ENCODE measurements at regions not wholly inside any gene's neighbourhood (a gene's known extent, or its start where the extent isn't known, plus 50 kb on each side); places are given as distances from the start of the nearest gene placed in this dataset.

DNA sequence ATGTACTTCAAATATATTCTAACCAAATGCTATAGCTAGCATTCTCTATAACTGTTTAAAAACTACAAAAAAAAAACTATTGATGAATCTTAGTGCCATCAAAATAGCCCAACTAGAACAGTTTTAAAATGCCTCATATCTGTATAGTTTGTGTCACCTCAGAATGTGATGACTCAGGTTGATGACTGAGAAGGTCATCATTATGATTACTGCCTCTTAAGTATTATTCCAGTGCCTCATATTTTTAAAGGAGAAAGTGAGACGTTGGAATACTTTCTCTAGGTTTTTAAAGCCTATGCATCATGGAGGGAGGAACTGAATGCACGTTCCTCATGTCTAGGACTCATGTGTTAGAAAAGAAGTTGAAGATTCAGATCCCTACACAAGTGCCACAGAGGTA, 88.2 kb downstream of the TMA16 start:
- no peak for DNase-seq

GRCh38 chr4:163587867-163588266, 93.4 kb downstream of the TMA16 start:
- no peak for DNase-seq

DNA sequence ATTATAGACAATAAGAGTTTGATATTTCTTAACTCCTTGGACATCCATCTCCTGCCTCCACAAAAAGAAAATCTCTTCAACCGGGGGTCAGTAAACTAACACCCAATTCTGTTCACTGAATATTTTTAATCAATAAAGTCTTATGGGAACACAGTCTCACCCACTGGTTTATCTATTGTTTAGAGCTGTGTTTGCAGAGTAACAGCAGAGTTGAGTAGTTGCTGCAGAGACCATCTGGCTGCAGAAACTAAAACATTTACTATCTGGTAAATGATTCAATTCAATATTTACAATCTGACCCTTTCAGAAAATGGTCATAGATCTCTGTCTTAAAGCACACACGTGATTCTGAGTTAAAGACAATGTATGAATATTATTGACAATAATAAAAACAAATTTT, 94.0 kb downstream of the TMA16 start:
- no peak for DNase-seq

- DNase-seq: no peak
Observed at GRCh38 chr4:163590103-163590502, 95.6 kb downstream of the TMA16 start.

GRCh38 chr4:163590619-163591264, 96.3 kb downstream of the TMA16 start:
- no peak for DNase-seq

DNA sequence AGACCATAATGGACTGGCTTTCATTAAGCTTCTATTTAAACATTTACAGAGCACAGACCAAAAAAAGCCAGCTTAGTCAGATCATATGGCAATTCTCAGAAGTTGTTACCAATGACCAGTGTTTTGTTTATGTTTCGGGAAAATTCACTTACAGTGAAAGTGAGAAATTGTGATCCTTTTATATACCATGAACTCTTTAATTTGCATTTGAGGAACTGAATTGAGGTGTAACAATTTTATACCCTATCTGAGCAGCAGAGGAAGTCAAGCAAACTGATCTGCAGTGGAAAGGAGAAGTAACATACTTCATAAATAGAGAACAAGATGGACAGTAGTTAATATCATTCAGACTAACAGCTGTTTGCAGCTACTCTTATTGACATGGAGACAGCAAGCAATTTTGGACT, 97.1 kb downstream of the TMA16 start:
- no peak for DNase-seq

GRCh38 chr4:163592212-163592611, 97.7 kb downstream of the TMA16 start:
- no peak for DNase-seq

DNA sequence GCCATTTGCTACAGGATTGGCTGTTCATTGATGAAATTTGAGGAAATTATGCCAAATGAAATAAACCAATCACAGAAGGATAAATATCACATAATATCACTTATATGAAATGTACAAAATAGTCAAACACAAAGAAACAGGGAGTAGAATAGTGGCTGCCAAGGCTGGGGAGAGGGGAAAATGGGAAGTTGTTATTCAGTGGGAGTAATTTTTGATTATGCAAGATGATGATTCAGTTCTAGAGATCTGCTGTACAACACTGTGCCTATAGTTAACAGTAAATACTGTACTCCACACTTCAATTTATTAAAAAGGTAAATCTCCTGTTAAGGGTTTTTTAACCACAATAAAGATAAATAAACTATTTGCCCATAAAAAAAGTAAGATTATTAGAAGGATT, 101.1 kb downstream of the TMA16 start:
- no peak for DNase-seq

- DNase-seq: no peak
Observed at GRCh38 chr4:163598028-163598427, 103.5 kb downstream of the TMA16 start.

- DNase-seq: no peak
Observed at GRCh38 chr4:163598489-163598888, 104.0 kb downstream of the TMA16 start.

DNA sequence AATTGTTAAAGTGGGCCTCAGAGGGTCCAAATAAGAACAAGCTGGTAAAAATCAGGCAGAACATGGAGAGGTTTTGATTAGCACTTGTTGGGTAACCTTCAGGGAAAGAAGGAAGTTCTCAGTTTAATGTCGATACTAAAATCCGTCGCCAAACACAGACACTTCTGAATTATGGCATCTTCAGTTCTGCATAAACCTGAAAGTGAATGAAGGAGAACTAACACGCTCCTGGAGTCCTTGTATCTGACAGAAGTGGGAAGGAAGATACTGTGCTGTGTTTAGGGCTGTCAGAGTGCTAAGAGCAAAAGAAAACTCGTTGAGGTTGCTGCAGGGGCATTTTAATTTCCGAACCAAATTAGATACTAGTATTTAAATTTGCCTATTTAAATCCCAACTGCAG, 106.2 kb downstream of the TMA16 start:
- DNase-seq: no peak

GRCh38 chr4:163603257-163603656, 108.8 kb downstream of the TMA16 start:
- no peak for DNase-seq

DNA sequence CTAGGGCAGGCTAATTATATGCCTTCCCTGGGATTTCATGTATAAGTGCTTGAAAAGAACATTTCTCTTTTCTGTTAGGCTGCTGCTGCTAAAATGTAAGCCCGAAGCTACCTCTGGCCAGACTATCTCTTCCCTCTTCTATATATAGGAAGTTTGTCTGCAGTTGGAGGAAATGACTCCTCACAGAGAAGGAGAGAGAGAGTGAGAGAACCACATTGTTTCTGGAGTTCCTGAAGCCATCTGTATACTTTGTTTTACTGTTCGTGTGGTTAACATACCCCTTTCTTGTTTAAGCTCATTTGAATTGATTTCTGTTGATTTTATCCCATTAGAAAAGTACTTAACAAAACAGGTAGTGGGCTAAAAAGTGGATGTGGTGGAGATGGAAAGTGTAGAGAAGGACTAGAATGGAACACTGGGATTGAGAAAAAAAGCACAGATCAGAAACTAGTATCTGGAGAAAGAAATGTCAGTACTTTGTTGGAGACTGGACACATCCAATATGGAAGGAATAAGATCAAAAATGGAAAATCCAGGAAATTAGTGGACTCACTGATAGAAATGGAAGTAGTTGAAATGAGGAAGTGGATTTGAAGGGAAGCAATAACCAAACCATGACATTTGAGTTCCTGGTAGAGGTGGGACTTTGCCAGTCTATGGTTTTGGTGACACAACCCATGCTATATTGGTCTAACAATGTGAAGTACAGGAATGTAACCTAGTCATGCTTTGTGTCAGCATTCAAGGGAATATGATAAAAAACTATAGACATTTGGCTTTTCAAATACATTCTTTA, 112.6 kb downstream of the TMA16 start:
- DNase-seq: no peak

DNA sequence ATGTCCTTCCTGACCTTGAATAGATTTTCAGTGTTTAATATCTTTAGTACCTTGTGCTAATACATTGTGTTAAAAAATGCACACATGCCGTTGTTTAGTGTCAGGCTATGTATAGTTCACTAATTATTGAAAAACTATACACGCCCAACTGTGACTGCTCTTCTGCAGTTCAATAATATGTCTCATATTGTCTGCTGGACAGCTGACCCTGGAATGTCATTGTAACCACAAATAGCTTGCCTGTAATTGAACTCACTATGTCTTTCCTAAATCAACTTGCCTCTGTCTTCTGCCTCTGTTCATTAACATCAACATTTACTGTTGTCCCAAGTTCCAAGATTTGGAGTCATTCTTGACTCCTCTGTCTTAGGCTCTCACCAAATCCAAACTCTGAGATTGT, 114.5 kb downstream of the TMA16 start:
- no peak for DNase-seq

DNA sequence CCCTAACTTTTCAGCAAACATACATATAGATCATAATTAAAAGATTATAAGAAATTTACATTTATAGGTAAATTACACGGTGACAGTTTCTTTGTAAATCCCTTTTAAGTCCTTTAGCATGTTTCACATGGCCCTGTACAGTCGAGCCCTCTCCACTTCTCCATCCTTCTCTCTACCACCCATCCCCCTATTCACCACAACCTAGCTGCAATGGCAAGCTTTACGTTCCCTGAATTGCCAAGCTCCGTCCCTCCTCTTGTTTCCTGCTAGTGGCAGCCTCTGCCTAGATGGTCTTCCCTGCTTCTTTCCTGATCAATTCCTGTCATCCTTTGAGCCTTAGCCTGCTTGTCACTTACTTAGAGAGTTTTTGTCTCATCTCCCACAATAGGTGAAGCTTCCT, 116.2 kb downstream of the TMA16 start:
- DNase-seq: no peak

DNA sequence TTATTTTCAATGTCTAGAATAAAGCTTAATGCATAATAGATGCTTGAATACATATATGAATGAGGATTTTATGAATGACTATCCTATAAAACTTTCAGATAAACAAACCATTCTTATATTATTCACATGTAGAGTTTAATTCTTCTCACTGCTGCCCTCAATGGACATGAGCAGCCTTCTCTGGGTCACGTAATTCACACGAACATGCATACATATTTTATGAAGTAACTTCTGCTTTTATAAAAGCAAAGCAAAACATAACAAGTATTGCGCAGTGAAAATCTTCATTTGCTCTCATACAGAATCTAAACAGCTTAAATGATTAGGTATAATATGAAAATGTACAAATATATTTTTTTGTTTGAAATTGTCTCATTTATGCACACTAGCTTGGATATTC, 116.7 kb downstream of the TMA16 start:
- no peak for DNase-seq

- DNase-seq: no peak
Observed at GRCh38 chr4:163611784-163612445, 117.4 kb downstream of the TMA16 start.

- no peak for DNase-seq
Observed at GRCh38 chr4:163612762-163613161, 118.3 kb downstream of the TMA16 start.

DNA sequence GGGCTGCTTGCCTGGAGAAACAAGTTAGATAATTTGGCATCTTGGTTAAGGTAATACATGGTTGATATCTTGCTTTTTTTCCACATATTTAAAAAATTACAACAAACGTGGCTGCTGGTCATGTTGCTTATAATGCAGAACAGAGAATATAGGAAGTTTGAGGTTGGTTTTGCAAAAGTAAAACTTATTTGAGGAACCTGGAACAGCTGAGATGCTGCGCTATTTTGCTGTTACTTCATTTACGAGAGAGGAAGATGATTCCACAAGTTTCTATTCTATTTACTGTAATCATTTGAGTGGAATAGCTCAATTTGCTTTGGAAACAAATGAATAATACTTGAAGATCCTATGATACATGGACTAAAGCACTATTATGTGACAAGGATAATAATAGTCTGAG, 118.9 kb downstream of the TMA16 start:
- no peak for DNase-seq

DNA sequence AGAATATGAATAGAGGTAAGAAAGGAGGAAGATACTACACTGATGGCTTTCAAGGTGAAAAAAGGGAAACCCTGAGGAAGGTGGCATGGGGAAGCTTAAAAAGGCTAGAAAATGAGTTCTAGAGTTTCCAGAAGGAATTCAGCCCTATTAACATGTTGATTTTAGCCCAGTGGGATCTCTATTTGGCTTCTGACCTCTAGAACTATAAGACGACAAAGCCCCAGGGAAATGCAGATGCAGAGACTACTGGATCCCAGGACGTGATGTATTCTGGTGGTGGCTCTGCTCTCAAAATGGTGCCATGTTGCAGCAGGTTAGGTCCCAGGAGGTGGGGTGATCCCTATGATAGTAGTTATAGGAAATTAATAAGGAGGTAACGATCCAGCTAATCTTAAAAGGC, 120.4 kb downstream of the TMA16 start:
- no peak for DNase-seq

- no peak for DNase-seq
Observed at GRCh38 chr4:163618845-163619244, 124.4 kb downstream of the TMA16 start.

DNA sequence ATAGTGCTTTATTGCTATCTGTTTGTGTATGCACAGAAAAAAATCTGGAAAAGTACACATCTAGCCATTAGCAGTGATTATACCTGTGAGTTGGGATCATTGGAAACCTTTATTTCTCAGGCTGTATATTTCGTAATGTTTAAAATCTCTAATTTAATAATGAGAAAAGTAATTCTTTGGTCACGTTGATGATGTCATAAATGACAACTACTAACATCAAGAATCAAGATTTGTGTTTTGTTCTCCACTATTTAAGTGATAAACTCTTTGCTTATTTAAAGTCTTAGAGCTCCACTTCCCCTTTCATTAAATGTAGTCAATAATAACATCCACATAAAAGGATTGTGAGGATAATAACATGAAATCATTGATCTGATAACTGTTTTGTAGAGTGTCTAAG, 126.2 kb downstream of the TMA16 start:
- no peak for DNase-seq

GRCh38 chr4:163621821-163622220, 127.3 kb downstream of the TMA16 start:
- DNase-seq: no peak

DNA sequence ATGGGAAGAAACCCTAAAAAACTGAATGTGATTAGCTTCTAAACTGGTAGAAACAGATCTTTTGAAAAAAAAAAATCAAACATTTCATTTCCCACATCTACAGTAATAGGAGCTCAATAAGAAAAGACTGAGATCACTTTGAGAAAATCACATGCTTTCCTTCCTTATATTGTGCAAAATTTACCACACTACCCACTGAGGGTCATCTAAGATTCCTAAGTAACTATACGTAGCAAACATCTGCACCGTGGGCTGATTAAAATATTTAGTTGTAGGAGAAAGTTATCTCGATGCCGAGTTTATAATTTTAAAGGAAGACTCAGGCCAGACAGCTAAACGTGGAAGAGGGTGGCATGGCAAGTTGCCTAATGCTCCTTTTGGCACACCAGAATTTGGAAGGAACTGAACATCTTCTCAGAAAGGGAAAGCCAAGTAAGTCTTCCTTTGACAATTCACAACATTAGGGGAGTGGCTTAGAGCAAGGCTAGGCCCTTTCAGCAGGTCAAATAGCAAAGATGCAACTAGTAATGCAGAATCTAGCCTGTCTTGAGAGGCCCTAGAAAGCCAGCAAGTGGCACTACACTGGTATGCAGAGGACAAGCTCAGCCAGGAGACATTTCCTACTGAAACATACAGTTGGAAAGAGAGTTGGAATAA, 128.0 kb downstream of the TMA16 start:
- no peak for DNase-seq

Measured in NCI-H510A (cell line).